Nephron (organoid): ENCODE measurements at regions not wholly inside any gene's neighbourhood (a gene's known extent, or its start where the extent isn't known, plus 50 kb on each side); places are given as distances from the start of the nearest gene placed in this dataset.

Experiments used
- H3K27ac Mint-ChIP-seq, 3 experiments: 2 replicates each; pipeline ENCODE4 v1.8.0; 2020; ENCODE audit warnings: mixed read lengths in 3 of 3, mild to moderate bottlenecking in 2 of 3, moderate library complexity in 1 of 3
- H3K27me3 Mint-ChIP-seq: 2 replicates; pipeline ENCODE4 v1.8.0; 2021; ENCODE audit warnings: low read depth, mild to moderate bottlenecking, moderate library complexity, mixed read lengths
- H3K36me3 Mint-ChIP-seq: 2 replicates; pipeline ENCODE4 v1.8.0; 2020; ENCODE audit warnings: low read depth, mixed read lengths
- H3K4me1 Mint-ChIP-seq: 2 replicates; pipeline ENCODE4 v1.8.0; 2020; ENCODE audit warnings: mixed read lengths
- H3K4me3 Mint-ChIP-seq, 3 experiments: 2 replicates each; pipeline ENCODE4 v1.8.0; 2020; ENCODE audit warnings: mild to moderate bottlenecking in 3 of 3, mixed read lengths in 3 of 3, moderate library complexity in 2 of 3
- H3K9me3 Mint-ChIP-seq: 2 replicates; pipeline ENCODE4 v1.8.0; 2020; ENCODE audit warnings: mixed read lengths
- TF ChIP-seq, protein P1 (sequence below), 3 experiments: fragments of 200-600 bp; sonication (generic); IDR thresholded peaks; one replicate each; pipeline ENCODE4 v1.5.0; 2021; ENCODE audit warnings: antibody characterized with exemption in 3 of 3; ENCODE audit not compliant: unreplicated experiment in 3 of 3

DNA sequence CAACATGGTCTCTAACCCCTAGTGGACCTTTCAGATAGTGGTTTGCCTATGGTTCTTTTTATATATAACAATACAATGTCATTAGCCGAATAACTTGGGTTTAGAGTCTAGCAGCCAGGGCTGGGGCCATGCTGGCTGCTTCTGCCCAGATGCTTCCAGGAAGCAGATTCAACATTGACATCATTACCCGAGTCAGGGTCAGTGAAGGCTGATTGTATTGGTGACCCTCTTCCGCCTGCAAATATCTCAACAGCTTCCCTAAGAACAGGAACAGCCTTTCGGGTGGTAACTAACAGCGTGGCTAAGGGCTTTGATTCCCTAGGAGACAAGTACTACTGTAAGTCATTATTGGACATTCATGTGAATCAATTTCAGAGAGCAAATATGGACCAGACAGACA, 476.4 kb downstream of the UQCRFS1 start:
- TF ChIP-seq, protein P1, sequence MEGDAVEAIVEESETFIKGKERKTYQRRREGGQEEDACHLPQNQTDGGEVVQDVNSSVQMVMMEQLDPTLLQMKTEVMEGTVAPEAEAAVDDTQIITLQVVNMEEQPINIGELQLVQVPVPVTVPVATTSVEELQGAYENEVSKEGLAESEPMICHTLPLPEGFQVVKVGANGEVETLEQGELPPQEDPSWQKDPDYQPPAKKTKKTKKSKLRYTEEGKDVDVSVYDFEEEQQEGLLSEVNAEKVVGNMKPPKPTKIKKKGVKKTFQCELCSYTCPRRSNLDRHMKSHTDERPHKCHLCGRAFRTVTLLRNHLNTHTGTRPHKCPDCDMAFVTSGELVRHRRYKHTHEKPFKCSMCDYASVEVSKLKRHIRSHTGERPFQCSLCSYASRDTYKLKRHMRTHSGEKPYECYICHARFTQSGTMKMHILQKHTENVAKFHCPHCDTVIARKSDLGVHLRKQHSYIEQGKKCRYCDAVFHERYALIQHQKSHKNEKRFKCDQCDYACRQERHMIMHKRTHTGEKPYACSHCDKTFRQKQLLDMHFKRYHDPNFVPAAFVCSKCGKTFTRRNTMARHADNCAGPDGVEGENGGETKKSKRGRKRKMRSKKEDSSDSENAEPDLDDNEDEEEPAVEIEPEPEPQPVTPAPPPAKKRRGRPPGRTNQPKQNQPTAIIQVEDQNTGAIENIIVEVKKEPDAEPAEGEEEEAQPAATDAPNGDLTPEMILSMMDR (IDR thresholded peaks at IDR 0.05; ENCODE audit: unreplicated experiment in 3 of 3): no peak
- Mint-ChIP-seq H3K4me1 (peaks cover 16% of the 10 kb centered on the region), H3K9me3 (peaks cover 4% of the 10 kb centered on the region), H3K4me3 (no peak overlapping the region), H3K36me3 (no peaks in the 10 kb centered on the region), H3K27ac (peak overlapping the region in 2 of 3 experiments; percentile 72 to 80), H3K27me3 (peaks cover 3% of the 10 kb centered on the region)

DNA sequence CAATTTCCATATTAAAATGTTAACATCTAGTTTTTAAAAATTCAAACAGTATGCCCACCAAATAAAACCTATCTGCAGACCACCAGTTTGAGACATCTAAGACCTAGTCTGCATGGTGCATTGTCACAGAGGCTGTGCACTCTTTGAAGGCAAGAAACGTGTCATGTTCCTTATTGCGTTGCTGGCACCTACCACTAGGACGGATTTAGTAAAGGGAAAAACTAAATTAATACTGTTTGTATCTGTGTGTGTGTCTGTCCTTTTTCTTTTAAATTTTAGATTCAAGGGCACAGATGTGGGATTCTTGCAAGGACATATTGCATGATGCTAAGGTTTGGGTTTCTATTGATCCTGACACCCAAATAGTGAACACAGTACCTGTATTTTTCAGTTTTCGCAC, 481.4 kb downstream of the UQCRFS1 start:
- no peak overlapping the region for H3K4me3 Mint-ChIP-seq
- H3K4me1 Mint-ChIP-seq: peaks cover 3% of the 10 kb centered on the region
- TF ChIP-seq, protein P1 (IDR thresholded peaks at IDR 0.05; ENCODE audit: unreplicated experiment in 3 of 3): no peak
- H3K27me3 Mint-ChIP-seq: peaks cover 7% of the 10 kb centered on the region
- peaks cover 4% of the 10 kb centered on the region for H3K9me3 Mint-ChIP-seq
- no peak overlapping the region for H3K27ac Mint-ChIP-seq
- H3K36me3 Mint-ChIP-seq: no peaks in the 10 kb centered on the region

DNA sequence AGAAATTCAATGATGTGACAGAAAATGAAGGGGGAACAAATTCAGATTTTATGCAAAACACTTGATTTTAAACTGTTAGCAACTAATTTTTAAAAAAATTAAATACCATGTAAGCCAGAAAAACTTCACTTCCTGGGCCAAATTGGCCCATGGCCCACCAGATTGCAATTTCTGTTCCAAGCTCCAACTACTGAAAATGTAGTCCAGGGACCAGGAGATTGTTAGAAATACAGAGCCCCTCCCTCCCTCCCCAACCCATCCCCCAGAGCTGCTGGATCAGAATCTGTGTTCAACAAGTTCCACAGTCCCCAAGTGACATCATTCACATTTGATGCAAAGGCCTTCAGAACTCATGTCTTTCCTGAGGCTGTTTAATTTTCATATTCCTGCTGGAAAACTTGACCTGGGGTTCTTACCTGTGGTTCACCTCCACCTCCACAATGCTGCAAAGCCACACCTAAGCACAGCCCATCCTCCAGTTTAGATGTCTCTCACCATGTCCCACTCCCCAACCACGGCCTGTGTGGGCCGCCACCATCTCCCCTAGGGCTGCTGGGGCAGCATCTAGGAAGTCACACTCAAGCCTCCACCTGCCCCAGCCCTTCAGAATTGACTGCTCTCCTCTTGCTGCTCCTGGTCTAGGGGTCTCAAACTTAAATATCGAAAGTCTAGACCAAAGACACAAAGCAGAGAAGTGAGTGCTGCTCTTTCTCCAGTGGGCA, 482.0 kb downstream of the UQCRFS1 start:
- peaks cover 7% of the 10 kb centered on the region for H3K27me3 Mint-ChIP-seq
- H3K9me3 Mint-ChIP-seq: peaks cover 4% of the 10 kb centered on the region
- H3K4me3 Mint-ChIP-seq: no peak overlapping the region
- no peak overlapping the region for H3K27ac Mint-ChIP-seq
- TF ChIP-seq, protein P1 (IDR thresholded peaks at IDR 0.05; ENCODE audit: unreplicated experiment in 3 of 3): no peak
- no peaks in the 10 kb centered on the region for H3K36me3 Mint-ChIP-seq
- no peaks in the 10 kb centered on the region for H3K4me1 Mint-ChIP-seq

DNA sequence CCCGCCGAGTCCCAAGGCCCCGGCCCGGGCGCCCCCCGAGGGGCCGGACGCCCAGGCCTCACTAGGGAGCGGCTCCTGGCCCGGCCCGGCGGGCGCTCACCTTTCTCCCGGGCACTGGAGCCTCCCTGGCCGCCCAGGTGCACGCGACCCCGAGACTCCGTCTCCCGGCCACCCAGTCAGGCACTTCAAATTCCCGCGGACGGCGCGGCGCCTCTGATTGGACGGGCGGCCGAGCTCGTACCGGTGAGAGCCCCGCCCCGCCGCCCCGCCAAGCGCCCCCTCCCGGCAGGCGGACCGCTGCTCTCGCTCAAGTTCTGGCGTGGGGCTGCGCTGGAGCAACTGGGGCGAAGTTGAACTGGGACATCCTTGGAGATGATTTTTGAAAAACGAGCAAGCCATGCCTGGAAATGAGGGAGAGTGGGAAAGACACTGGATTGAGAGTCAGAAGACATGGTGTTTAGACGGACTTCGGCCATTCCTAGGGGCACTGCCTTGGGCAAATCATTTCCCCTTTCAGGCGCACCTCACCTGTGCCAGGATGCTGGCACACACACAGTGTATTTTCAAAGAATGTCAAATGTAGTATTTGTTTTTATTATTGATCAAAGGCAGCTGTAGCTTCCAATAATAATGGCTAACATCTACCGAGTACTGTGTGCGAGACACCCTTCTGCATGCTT, 485.3 kb downstream of the UQCRFS1 start:
- H3K4me3 Mint-ChIP-seq: no peak overlapping the region
- no peaks in the 10 kb centered on the region for H3K4me1 Mint-ChIP-seq
- TF ChIP-seq, protein P1 (IDR thresholded peaks at IDR 0.05; ENCODE audit: unreplicated experiment in 3 of 3): no peak
- no peak overlapping the region for H3K27ac Mint-ChIP-seq
- H3K36me3 Mint-ChIP-seq: no peaks in the 10 kb centered on the region
- H3K9me3 Mint-ChIP-seq: no peaks in the 10 kb centered on the region
- peaks cover 20% of the 10 kb centered on the region for H3K27me3 Mint-ChIP-seq

DNA sequence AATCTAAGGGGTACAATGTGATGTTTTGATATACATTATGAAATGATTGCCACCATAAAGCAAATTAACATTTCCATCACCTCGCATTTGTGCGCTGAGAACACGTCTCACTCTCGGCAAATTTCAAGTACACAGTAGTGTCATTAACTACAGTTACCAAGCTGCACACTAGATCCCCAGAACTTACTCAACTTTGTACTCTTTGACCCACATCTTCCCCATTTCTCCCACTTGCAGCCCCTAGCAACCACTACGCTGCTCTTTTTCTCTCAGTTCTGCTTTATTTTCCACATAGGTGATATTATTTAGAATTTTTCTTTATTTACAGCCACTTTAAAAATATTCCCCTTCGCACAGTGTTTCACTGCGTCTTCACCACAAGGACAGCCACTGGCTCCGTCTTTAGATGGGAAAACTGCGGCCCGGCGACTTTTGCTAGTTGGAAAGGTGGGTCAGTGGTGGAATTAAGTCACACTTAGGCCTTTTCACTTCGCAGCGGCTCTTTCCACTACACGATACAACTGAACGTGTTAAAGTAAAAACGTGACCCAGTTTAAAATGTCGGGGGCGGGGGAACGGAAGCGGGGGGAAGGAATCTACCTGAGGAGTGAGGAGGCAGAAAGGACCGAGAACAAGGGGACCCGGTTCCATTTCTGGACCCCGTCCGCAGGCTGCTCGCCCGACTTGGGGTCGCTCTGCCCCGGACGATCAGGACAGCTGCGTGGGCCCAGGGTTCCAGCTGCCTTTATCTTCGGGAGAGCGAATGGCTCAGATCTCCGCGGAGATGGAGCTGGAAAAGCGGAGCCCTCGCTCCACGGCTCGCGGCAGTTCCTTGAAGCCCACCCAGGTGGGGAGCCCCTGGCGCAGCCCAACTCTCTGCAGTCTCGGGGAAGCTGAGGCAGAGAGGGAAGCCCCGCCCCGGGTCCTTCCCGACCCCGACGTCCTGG, 486.1 kb downstream of the UQCRFS1 start:
- Mint-ChIP-seq H3K27ac (no peak overlapping the region), H3K36me3 (no peaks in the 10 kb centered on the region), H3K27me3 (peaks cover 21% of the 10 kb centered on the region), H3K4me1 (no peaks in the 10 kb centered on the region), H3K9me3 (no peaks in the 10 kb centered on the region), H3K4me3 (no peak overlapping the region)
- TF ChIP-seq, protein P1 (IDR thresholded peaks at IDR 0.05; ENCODE audit: unreplicated experiment in 3 of 3): no peak
